ENCODE measurements at regions not wholly inside any gene's neighbourhood (a gene's known extent, or its start where the extent isn't known, plus 50 kb on each side); places are given as distances from the start of the nearest gene placed in this dataset.
A peak's percentile ranks its signal among the peaks of the same experiment; 100 is the strongest.
"Not testable (repeated sequence)": the region's sequence is repeated elsewhere in the genome, so short reads cannot be mapped to it uniquely, and the experiment has no call there.

GRCh38 chr1:116847190-116847589 is 62.5 kb upstream of the PTGFRN start:
- no peak overlapping the region for H3K27ac ChIP-seq
- TF ChIP-seq POLR2A (IDR thresholded peaks at IDR 0.05) = no peak
- H3K9me3 ChIP-seq = no peaks in the 10 kb centered on the region
- H3K36me3 ChIP-seq = no peaks in the 10 kb centered on the region
- no peak for DNase-seq
- no peaks in the 10 kb centered on the region for H3K27me3 ChIP-seq
- 77 to 82% (median 77%) methylated on average over 2 of the region's 2 CpGs for WGBS, 3 donors
- no peak overlapping the region for H3K4me3 ChIP-seq
- H3K4me1 ChIP-seq (ENCODE audit: insufficient read depth) = no peaks in the 10 kb centered on the region
- intact Hi-C loops (cut with DNase I) = loop anchor here in 1 of 4 donors (10.0 kb wide), 1 partner anchor 208 kb away; no protein-coding TSS in a partner anchor

- WGBS, 3 donors = 73 to 84% (median 79%) methylated on average over 13 of the region's 13 CpGs
- intact Hi-C loops (cut with DNase I) = loop anchor here in 1 of 4 donors (10.0 kb wide), 1 partner anchor 207 kb away; no protein-coding TSS in a partner anchor
- peak in 1 of 5 donors; percentile 27 for DNase-seq
- TF ChIP-seq POLR2A (IDR thresholded peaks at IDR 0.05) (no peak), CTCF (IDR thresholded peaks at IDR 0.05) (no peak), EP300 (IDR thresholded peaks at IDR 0.05) (no peak)
- no peaks in the 10 kb centered on the region for H3K9me3 ChIP-seq
- no peaks in the 10 kb centered on the region for H3K36me3 ChIP-seq
- no peaks in the 10 kb centered on the region for H3K4me1 ChIP-seq (ENCODE audit: insufficient read depth)
- no peak overlapping the region for H3K27ac ChIP-seq
- H3K4me3 ChIP-seq = no peak overlapping the region
- H3K27me3 ChIP-seq = no peaks in the 10 kb centered on the region
These were observed 61.8 kb upstream of the PTGFRN start for GRCh38 chr1:116847688-116848531.

- no peak overlapping the region for H3K27ac ChIP-seq
- intact Hi-C loops (cut with DNase I) = loop anchor here in 2 of 4 donors (5.0 to 10.0 kb wide), 2 partner anchors 92 to 204 kb away; no protein-coding TSS in a partner anchor
- H3K9me3 ChIP-seq = no peaks in the 10 kb centered on the region
- no peak overlapping the region for H3K4me3 ChIP-seq
- no peak for DNase-seq
- 89 to 93% (median 91%) methylated on average over 1 of the region's 1 CpG for WGBS, 3 donors
- H3K27me3 ChIP-seq = no peaks in the 10 kb centered on the region
- no peak for TF ChIP-seq EP300 (IDR thresholded peaks at IDR 0.05)
- TF ChIP-seq POLR2A (IDR thresholded peaks at IDR 0.05) = no peak
- TF ChIP-seq CTCF (IDR thresholded peaks at IDR 0.05) = no peak
- no peaks in the 10 kb centered on the region for H3K36me3 ChIP-seq
- H3K4me1 ChIP-seq (ENCODE audit: insufficient read depth) = peaks cover 3% of the 10 kb centered on the region
These were observed 59.3 kb upstream of the PTGFRN start for GRCh38 chr1:116850436-116850835.

- H3K9me3 ChIP-seq; H3K36me3 ChIP-seq; H3K4me1 ChIP-seq (ENCODE audit: insufficient read depth); DNase-seq; H3K27me3 ChIP-seq; H3K27ac ChIP-seq; H3K4me3 ChIP-seq: not testable (repeated sequence)
- intact Hi-C loops (cut with DNase I) = loop anchor here in 2 of 4 donors (5.0 to 10.0 kb wide), 2 partner anchors 91 to 204 kb away; no protein-coding TSS in a partner anchor
- 90 to 92% (median 90%) methylated on average over 2 of the region's 2 CpGs for WGBS, 3 donors
These were observed 58.5 kb upstream of the PTGFRN start for GRCh38 chr1:116851189-116851588.

- H3K27me3 ChIP-seq = no peaks in the 10 kb centered on the region
- 82 to 86% (median 82%) methylated on average over 5 of the region's 5 CpGs for WGBS, 3 donors
- no peak overlapping the region for H3K4me3 ChIP-seq
- H3K9me3 ChIP-seq = no peaks in the 10 kb centered on the region
- DNase-seq = no peak
- H3K4me1 ChIP-seq (ENCODE audit: insufficient read depth) = peaks cover 4% of the 10 kb centered on the region
- intact Hi-C loops (cut with DNase I) = loop anchor here in 2 of 4 donors (2.0 to 10.0 kb wide), 3 partner anchors 90 to 203 kb away; no protein-coding TSS in a partner anchor
- H3K27ac ChIP-seq = no peak overlapping the region
- H3K36me3 ChIP-seq = no peaks in the 10 kb centered on the region
- TF ChIP-seq EP300 (IDR thresholded peaks at IDR 0.05) = no peak
- no peak for TF ChIP-seq CTCF (IDR thresholded peaks at IDR 0.05)
- TF ChIP-seq POLR2A (IDR thresholded peaks at IDR 0.05) = no peak
These were observed 57.9 kb upstream of the PTGFRN start for GRCh38 chr1:116851846-116852245.
